ENCODE measurements at regions not wholly inside any gene's neighbourhood (a gene's known extent, or its start where the extent isn't known, plus 50 kb on each side); places are given as distances from the start of the nearest gene placed in this dataset.

- TF ChIP-seq CTCF (optimal IDR thresholded peaks at IDR 0.05 in 1 of 3, IDR thresholded peaks at IDR 0.05 in 1 of 3, conservative IDR thresholded peaks at IDR 0.05 in 1 of 3; ENCODE audit: extremely low read depth in 1 of 3, insufficient read depth in 2 of 3, low read length in 3 of 3) (no peak), EZH2 (IDR thresholded peaks at IDR 0.05; ENCODE audit: low read length) (no peak)
Observed at GRCh38 chr2:17334300-17334699, 183.9 kb downstream of the RAD51AP2 start.
